ENCODE measurements at regions not wholly inside any gene's neighbourhood (a gene's known extent, or its start where the extent isn't known, plus 50 kb on each side); places are given as distances from the start of the nearest gene placed in this dataset.
"Not testable (repeated sequence)": the region's sequence is repeated elsewhere in the genome, so short reads cannot be mapped to it uniquely, and the experiment has no call there.

DNA sequence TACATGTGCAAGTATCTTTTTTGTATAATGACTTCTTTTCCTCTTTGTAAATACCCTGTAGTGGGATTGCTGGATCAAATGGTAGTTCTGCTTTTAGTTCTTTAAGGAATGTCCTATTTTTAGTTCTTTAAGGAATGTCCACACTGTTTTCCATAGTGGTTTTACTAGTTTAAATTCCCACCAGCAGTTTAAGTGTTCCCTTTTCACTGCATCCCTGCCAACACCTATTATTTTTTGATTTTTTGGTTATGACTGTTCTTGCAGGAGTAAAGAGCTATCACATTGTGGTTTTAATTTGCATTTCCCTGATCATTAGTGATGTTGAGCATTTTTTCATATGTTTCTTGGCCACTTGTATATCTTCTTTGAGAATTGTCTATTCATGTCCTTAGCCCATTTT lies 164.4 kb downstream of the RND3 start:
- not testable (repeated sequence) for TF ChIP-seq POLR2A (IDR thresholded peaks at IDR 0.05)
- TF ChIP-seq, protein P1, sequence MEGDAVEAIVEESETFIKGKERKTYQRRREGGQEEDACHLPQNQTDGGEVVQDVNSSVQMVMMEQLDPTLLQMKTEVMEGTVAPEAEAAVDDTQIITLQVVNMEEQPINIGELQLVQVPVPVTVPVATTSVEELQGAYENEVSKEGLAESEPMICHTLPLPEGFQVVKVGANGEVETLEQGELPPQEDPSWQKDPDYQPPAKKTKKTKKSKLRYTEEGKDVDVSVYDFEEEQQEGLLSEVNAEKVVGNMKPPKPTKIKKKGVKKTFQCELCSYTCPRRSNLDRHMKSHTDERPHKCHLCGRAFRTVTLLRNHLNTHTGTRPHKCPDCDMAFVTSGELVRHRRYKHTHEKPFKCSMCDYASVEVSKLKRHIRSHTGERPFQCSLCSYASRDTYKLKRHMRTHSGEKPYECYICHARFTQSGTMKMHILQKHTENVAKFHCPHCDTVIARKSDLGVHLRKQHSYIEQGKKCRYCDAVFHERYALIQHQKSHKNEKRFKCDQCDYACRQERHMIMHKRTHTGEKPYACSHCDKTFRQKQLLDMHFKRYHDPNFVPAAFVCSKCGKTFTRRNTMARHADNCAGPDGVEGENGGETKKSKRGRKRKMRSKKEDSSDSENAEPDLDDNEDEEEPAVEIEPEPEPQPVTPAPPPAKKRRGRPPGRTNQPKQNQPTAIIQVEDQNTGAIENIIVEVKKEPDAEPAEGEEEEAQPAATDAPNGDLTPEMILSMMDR (IDR thresholded peaks at IDR 0.05 in 8 of 11, conservative IDR thresholded peaks at IDR 0.05 in 3 of 11), result not testable (repeated sequence)

Measured in spleen (tissue), 7 donors.